ENCODE measurements at regions not wholly inside any gene's neighbourhood (a gene's known extent, or its start where the extent isn't known, plus 50 kb on each side); places are given as distances from the start of the nearest gene placed in this dataset.

- POLR2A ChIA-PET: no interaction called here
- peak; percentile 20; the same call in 1 of the 2 replicates for TF ChIP-seq ZNF223 (tag by site-specific recombination; IDR thresholded peaks at IDR 0.05)
- TF ChIP-seq ZNF211 (tag by site-specific recombination; IDR thresholded peaks at IDR 0.05; ENCODE audit: low read depth): no peak
- Histone ChIP-seq H3K4me1 (ENCODE audit: control insufficient read depth, insufficient read depth, low read length) (peaks cover 1% of the 10 kb centered on the region), H3K27ac (ENCODE audit: extremely low read depth, low read depth, low read length) (no peak overlapping the region), H3K9me3 (ENCODE audit: control insufficient read depth, insufficient read depth, low read depth, low read length) (no peaks in the 10 kb centered on the region), H3K4me3 (ENCODE audit: low read depth, low read length) (no peak overlapping the region), H3K36me3 (ENCODE audit: control insufficient read depth in 2 of 2, insufficient read depth in 1 of 2, low read length in 2 of 2) (no peaks in the 10 kb centered on the region)
- CTCF ChIA-PET: interaction anchor here (0.7 to 1.1 kb wide), 2 partner anchors 25 to 27 kb away, joined by 3 to 4 read pairs; no protein-coding TSS in a partner anchor
Measured at GRCh38 chr16:86735727-86736126, 157.4 kb downstream of the FOXL1 start.

GRCh38 chr16:86736502-86736901, 158.2 kb downstream of the FOXL1 start:
- Histone ChIP-seq H3K36me3 (ENCODE audit: control insufficient read depth in 2 of 2, insufficient read depth in 1 of 2, low read length in 2 of 2) (no peaks in the 10 kb centered on the region), H3K4me1 (ENCODE audit: control insufficient read depth, insufficient read depth, low read length) (peaks cover 5% of the 10 kb centered on the region), H3K4me3 (ENCODE audit: low read depth, low read length) (no peak overlapping the region), H3K9me3 (ENCODE audit: control insufficient read depth, insufficient read depth, low read depth, low read length) (no peaks in the 10 kb centered on the region), H3K27ac (ENCODE audit: extremely low read depth, low read depth, low read length) (no peak overlapping the region)
- CTCF ChIA-PET: interaction anchor here (1.1 kb wide), 1 partner anchor 24 kb away, joined by 4 read pairs; no protein-coding TSS in a partner anchor
- POLR2A ChIA-PET: no interaction called here
- TF ChIP-seq SALL2 (tag by site-specific recombination; IDR thresholded peaks at IDR 0.05; ENCODE audit: borderline replicate concordance) (no peak), ZIC2 (tag by site-specific recombination; IDR thresholded peaks at IDR 0.05) (no peak), ZNF248 (tag by site-specific recombination; IDR thresholded peaks at IDR 0.05) (no peak), ZSCAN5A (tag by site-specific recombination; IDR thresholded peaks at IDR 0.05) (no peak), ZNF146 (tag by site-specific recombination; IDR thresholded peaks at IDR 0.05) (no peak), ZNF341 (tag by site-specific recombination; IDR thresholded peaks at IDR 0.05; ENCODE audit: low read depth) (no peak), AEBP2 (tag by site-specific recombination; IDR thresholded peaks at IDR 0.05; ENCODE audit: borderline replicate concordance) (no peak), HOXA7 (CRISPR knock-in tag; IDR thresholded peaks at IDR 0.05; ENCODE audit: borderline replicate concordance) (no peak), ZNF558 (tag by site-specific recombination; IDR thresholded peaks at IDR 0.05) (no peak), KLF10 (tag by site-specific recombination; IDR thresholded peaks at IDR 0.05) (no peak), KLF9 (tag by site-specific recombination; IDR thresholded peaks at IDR 0.05; ENCODE audit: low read depth) (no peak)
- TF ChIP-seq, protein P1, sequence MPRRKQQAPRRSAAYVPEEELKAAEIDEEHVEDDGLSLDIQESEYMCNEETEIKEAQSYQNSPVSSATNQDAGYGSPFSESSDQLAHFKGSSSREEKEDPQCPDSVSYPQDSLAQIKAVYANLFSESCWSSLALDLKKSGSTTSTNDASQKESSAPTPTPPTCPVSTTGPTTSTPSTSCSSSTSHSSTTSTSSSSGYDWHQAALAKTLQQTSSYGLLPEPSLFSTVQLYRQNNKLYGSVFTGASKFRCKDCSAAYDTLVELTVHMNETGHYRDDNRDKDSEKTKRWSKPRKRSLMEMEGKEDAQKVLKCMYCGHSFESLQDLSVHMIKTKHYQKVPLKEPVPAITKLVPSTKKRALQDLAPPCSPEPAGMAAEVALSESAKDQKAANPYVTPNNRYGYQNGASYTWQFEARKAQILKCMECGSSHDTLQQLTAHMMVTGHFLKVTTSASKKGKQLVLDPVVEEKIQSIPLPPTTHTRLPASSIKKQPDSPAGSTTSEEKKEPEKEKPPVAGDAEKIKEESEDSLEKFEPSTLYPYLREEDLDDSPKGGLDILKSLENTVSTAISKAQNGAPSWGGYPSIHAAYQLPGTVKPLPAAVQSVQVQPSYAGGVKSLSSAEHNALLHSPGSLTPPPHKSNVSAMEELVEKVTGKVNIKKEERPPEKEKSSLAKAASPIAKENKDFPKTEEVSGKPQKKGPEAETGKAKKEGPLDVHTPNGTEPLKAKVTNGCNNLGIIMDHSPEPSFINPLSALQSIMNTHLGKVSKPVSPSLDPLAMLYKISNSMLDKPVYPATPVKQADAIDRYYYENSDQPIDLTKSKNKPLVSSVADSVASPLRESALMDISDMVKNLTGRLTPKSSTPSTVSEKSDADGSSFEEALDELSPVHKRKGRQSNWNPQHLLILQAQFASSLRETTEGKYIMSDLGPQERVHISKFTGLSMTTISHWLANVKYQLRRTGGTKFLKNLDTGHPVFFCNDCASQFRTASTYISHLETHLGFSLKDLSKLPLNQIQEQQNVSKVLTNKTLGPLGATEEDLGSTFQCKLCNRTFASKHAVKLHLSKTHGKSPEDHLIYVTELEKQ (tag by site-specific recombination; IDR thresholded peaks at IDR 0.05; ENCODE audit: borderline replicate concordance): no peak

DNA sequence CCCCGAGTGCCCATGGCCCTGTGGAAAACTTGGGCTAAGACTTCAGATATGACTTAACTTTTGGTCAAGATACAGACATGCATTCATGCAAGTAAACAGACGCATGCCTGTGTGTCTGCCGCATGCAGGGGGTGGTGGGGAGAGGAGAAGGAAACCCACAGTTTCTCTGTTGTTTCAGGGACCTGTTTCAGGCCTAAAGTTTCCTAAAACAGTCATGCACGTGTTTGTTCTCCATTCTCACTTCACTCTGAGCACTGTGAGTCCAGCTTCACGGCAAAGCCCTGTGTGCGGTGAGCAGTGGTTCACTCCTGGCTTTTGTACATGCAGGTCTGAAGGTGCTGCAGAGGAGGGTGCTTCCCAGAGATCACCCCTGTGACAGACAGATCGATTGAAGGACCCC, 158.7 kb downstream of the FOXL1 start:
- ChIA-PET CTCF (no interaction called here), POLR2A (no interaction called here)
- Histone ChIP-seq H3K4me3 (ENCODE audit: low read depth, low read length) (no peak overlapping the region), H3K36me3 (ENCODE audit: control insufficient read depth in 2 of 2, insufficient read depth in 1 of 2, low read length in 2 of 2) (no peaks in the 10 kb centered on the region), H3K4me1 (ENCODE audit: control insufficient read depth, insufficient read depth, low read length) (peaks cover 5% of the 10 kb centered on the region), H3K27ac (ENCODE audit: extremely low read depth, low read depth, low read length) (no peak overlapping the region), H3K9me3 (ENCODE audit: control insufficient read depth, insufficient read depth, low read depth, low read length) (no peaks in the 10 kb centered on the region)
- TF ChIP-seq, protein P1 (tag by site-specific recombination; IDR thresholded peaks at IDR 0.05; ENCODE audit: borderline replicate concordance): no peak
- TF ChIP-seq ZEB2 (tag by site-specific recombination; IDR thresholded peaks at IDR 0.05) (no peak), ZNF37A (tag by site-specific recombination; IDR thresholded peaks at IDR 0.05) (no peak), ZNF302 (tag by site-specific recombination; IDR thresholded peaks at IDR 0.05; ENCODE audit: low read depth) (no peak), GLI2 (tag by site-specific recombination; IDR thresholded peaks at IDR 0.05; ENCODE audit: borderline replicate concordance, low read depth) (no peak), ZNF423 (tag by site-specific recombination; IDR thresholded peaks at IDR 0.05) (no peak), ZNF623 (tag by site-specific recombination; IDR thresholded peaks at IDR 0.05) (no peak)
- TF ChIP-seq, protein P2, sequence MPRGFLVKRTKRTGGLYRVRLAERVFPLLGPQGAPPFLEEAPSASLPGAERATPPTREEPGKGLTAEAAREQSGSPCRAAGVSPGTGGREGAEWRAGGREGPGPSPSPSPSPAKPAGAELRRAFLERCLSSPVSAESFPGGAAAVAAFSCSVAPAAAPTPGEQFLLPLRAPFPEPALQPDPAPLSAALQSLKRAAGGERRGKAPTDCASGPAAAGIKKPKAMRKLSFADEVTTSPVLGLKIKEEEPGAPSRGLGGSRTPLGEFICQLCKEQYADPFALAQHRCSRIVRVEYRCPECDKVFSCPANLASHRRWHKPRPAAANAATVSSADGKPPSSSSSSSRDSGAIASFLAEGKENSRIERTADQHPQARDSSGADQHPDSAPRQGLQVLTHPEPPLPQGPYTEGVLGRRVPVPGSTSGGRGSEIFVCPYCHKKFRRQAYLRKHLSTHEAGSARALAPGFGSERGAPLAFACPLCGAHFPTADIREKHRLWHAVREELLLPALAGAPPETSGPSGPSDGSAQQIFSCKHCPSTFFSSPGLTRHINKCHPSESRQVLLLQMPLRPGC (tag by site-specific recombination; IDR thresholded peaks at IDR 0.05): no peak
